ENCODE measurements at regions not wholly inside any gene's neighbourhood (a gene's known extent, or its start where the extent isn't known, plus 50 kb on each side); places are given as distances from the start of the nearest gene placed in this dataset.
"Not testable (repeated sequence)": the region's sequence is repeated elsewhere in the genome, so short reads cannot be mapped to it uniquely, and the experiment has no call there.

DNA sequence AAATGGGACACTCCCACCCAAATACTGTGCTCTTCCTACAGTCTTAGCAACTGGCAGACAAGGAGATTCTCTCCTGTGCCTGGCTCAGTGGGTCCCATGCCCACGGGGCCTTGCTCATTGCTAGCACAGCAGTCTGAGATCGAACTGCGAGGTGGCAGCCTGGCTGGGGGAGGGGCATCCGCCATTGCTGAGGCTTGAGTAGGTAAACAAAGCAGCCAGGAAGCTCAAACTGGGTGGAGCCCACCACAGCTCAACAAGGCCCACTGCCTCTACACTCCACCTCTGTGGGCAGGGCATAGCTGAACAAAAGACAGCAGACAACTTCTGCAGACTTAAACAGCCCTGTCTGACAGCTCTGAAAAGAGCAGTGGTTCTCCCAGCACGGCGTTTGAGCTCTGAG, 174.8 kb downstream of the COL12A1 start:
- intact Hi-C loops (cut with DNase I); DNase-seq; H3K4me1 ChIP-seq (replicated peaks in 1 of 2); H3K36me3 ChIP-seq (replicated peaks in 1 of 2); H3K27ac ChIP-seq; H3K4me3 ChIP-seq; H3K27me3 ChIP-seq; H3K9me3 ChIP-seq (replicated peaks in 1 of 3): not testable (repeated sequence)
- WGBS, 4 donors, result 80 to 92% (median 83%) methylated on average over 6 of the region's 6 CpGs; no CpG with 5 or more reads in 1 of the 4 donors

DNA sequence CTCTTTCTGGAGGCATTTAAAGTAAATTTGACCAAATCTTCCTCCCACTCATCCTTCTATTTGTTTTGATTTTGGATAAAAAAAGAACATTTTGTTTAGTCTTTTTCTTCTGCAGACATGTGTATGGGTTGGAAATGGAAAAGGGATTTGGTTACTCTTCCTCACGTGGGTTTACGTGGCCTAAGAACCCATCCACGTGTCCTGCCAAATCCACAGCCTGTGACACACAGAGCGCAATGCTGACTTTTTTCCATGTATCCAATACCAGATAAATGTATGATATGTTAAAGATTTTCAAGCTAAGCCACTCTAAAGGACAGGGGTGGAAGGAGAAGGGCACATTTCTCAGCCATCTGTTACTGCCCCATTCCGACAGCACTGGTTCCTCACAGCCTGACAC, 176.5 kb downstream of the COL12A1 start:
- H3K4me3 ChIP-seq, result no peak overlapping the region
- no peaks in the 10 kb centered on the region for H3K9me3 ChIP-seq (replicated peaks in 1 of 3)
- no peaks in the 10 kb centered on the region for H3K4me1 ChIP-seq (replicated peaks in 1 of 2)
- TF ChIP-seq, protein P1, sequence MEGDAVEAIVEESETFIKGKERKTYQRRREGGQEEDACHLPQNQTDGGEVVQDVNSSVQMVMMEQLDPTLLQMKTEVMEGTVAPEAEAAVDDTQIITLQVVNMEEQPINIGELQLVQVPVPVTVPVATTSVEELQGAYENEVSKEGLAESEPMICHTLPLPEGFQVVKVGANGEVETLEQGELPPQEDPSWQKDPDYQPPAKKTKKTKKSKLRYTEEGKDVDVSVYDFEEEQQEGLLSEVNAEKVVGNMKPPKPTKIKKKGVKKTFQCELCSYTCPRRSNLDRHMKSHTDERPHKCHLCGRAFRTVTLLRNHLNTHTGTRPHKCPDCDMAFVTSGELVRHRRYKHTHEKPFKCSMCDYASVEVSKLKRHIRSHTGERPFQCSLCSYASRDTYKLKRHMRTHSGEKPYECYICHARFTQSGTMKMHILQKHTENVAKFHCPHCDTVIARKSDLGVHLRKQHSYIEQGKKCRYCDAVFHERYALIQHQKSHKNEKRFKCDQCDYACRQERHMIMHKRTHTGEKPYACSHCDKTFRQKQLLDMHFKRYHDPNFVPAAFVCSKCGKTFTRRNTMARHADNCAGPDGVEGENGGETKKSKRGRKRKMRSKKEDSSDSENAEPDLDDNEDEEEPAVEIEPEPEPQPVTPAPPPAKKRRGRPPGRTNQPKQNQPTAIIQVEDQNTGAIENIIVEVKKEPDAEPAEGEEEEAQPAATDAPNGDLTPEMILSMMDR (IDR thresholded peaks at IDR 0.05), result no peak
- no peak for TF ChIP-seq POLR2A (IDR thresholded peaks at IDR 0.05)
- DNase-seq, result no peak
- no peak overlapping the region for H3K27ac ChIP-seq
- 72 to 85% (median 74%) methylated on average over 5 of the region's 5 CpGs for WGBS, 4 donors
- H3K36me3 ChIP-seq (replicated peaks in 1 of 2), result no peaks in the 10 kb centered on the region
- intact Hi-C loops (cut with DNase I), result no loop called here
- H3K27me3 ChIP-seq, result no peaks in the 10 kb centered on the region

DNA sequence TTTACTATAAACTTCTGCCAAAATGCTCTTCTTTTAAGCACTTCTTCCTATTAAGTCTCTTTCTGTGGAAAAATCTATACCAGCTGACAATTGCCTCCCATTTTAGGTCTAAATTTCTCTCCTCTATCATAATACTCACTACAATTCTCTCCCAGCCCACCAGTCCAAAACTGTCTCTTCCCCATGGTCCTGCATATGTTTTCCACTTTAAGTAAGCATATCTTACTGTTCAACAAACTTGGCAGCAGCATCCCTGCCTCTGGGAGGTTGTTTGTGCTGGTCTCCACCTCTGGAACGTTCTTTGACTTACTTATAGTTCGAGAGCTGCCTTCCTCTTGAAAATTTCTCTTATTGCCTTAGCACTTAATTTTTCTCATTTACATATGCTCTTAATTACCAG, 180.5 kb downstream of the COL12A1 start:
- no peaks in the 10 kb centered on the region for H3K9me3 ChIP-seq (replicated peaks in 1 of 3)
- H3K4me3 ChIP-seq, result no peak overlapping the region
- no peaks in the 10 kb centered on the region for H3K27me3 ChIP-seq
- intact Hi-C loops (cut with DNase I), result no loop called here
- TF ChIP-seq POLR2A (IDR thresholded peaks at IDR 0.05), result no peak
- TF ChIP-seq, protein P1 (IDR thresholded peaks at IDR 0.05), result no peak
- H3K4me1 ChIP-seq (replicated peaks in 1 of 2), result no peaks in the 10 kb centered on the region
- no peaks in the 10 kb centered on the region for H3K36me3 ChIP-seq (replicated peaks in 1 of 2)
- WGBS, 4 donors, result 66 to 78% (median 71%) methylated on average over 2 of the region's 2 CpGs
- DNase-seq, result no peak
- H3K27ac ChIP-seq, result no peak overlapping the region

DNA sequence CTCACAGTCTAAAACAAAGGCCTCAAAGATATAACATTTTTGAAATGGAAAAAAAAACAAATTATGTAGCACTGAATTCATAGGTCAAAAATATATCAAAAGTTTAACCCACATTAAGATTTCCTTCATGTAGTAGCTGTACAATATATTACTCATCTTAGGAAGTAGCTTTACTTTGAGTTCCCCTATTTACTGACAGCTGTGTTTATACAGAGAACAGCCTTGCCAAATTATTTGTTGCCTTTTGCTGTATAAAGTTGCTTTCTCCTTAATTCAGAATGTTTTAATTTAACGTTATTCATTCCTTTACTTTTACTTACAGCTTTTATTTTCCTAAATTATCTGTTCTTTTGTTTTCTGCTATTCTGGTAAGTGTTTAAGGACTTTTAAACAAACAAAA, 181.0 kb downstream of the COL12A1 start:
- TF ChIP-seq, protein P1 (IDR thresholded peaks at IDR 0.05), result no peak
- no peak for TF ChIP-seq POLR2A (IDR thresholded peaks at IDR 0.05)
- H3K27me3 ChIP-seq, result no peaks in the 10 kb centered on the region
- H3K9me3 ChIP-seq (replicated peaks in 1 of 3), result no peaks in the 10 kb centered on the region
- no peaks in the 10 kb centered on the region for H3K36me3 ChIP-seq (replicated peaks in 1 of 2)
- no peaks in the 10 kb centered on the region for H3K4me1 ChIP-seq (replicated peaks in 1 of 2)
- 39 to 68% (median 58%) methylated on average over 1 of the region's 1 CpG for WGBS, 4 donors
- no peak overlapping the region for H3K4me3 ChIP-seq
- DNase-seq, result no peak
- no peak overlapping the region for H3K27ac ChIP-seq
- intact Hi-C loops (cut with DNase I), result no loop called here

DNA sequence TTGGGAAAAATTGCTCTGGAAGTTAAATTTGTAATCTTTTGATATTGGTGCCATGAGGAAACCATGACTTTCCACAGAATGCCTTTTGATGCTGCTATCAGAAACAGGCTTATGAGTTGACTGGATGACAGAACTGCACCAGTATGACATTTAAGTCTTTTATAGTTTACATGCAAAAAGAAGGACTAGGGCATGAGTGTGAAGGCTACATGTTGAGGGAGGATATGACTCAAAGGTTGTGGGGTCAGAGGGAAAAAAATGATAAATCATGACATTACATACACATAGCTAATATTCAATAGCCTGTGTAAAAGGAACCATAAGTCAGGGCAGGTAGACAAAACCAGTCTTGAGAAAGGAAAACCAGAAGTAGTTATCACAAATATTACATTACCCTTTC, 182.2 kb downstream of the COL12A1 start:
- intact Hi-C loops (cut with DNase I), result no loop called here
- no peak for DNase-seq
- H3K27me3 ChIP-seq, result no peaks in the 10 kb centered on the region

More for the DNA sequence above, 182.2 kb downstream of the COL12A1 start:
- no peaks in the 10 kb centered on the region for H3K36me3 ChIP-seq (replicated peaks in 1 of 2)
- H3K4me3 ChIP-seq, result no peak overlapping the region
- H3K27ac ChIP-seq, result no peak overlapping the region
- H3K4me1 ChIP-seq (replicated peaks in 1 of 2), result no peaks in the 10 kb centered on the region
- H3K9me3 ChIP-seq (replicated peaks in 1 of 3), result no peaks in the 10 kb centered on the region
- TF ChIP-seq, protein P1 (IDR thresholded peaks at IDR 0.05), result no peak
- no peak for TF ChIP-seq POLR2A (IDR thresholded peaks at IDR 0.05)
